ENCODE measurements at regions not wholly inside any gene's neighbourhood (a gene's known extent, or its start where the extent isn't known, plus 50 kb on each side); places are given as distances from the start of the nearest gene placed in this dataset.
A peak's percentile ranks its signal among the peaks of the same experiment; 100 is the strongest.

DNA sequence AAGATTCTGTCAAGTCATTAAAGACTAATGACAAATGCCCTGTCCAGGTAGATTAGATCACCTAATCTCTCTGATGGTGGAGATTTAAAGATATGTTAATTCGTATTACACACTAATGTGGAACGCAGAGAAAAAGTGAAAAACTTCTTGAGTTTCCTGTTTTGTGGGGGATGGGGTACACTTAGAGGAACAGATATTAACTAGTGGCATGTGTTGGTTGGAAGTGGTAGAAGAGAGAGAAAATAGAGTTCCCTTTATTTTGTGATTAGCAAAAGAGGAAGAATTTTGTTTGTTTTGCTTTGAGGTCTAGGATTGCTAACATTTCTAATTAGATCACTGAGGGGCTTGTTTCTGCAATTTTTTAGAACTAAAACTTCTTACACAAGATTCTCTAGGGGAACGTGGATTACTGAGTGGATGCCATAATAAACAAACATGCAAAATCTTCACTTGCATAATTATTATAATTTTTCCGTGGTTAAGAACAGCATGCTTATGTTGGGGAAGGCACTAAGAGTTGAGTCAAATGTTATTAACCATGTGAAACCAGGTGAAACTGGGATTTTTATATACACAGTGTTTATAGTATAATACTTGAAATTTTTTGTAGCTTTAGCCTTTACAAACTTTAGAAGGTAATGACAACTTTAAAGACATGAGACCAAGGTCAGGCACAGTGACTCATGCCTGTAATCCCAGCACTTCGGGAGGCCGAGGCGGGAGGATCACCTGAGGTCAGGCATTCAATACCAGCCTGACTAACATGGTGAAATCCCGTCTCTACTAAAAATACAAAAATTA, 97.4 kb upstream of the STK17B start:
- H3K27ac ChIP-seq, result peak overlapping the region in 9 of 10 donors; percentile 17 to 81 (median 36)
- H3K9me3 ChIP-seq, result no peaks in the 10 kb centered on the region
- peak overlapping the region in 1 of 10 donors; percentile 8 for H3K4me3 ChIP-seq
- H3K4me1 ChIP-seq, result peaks cover 0 to 58% (median 27%) of the 10 kb centered on the region in 9 donors
- 43 to 65% methylated on average over 8 of the region's 8 CpGs for WGBS, 2 donors
- TF ChIP-seq, protein P1, sequence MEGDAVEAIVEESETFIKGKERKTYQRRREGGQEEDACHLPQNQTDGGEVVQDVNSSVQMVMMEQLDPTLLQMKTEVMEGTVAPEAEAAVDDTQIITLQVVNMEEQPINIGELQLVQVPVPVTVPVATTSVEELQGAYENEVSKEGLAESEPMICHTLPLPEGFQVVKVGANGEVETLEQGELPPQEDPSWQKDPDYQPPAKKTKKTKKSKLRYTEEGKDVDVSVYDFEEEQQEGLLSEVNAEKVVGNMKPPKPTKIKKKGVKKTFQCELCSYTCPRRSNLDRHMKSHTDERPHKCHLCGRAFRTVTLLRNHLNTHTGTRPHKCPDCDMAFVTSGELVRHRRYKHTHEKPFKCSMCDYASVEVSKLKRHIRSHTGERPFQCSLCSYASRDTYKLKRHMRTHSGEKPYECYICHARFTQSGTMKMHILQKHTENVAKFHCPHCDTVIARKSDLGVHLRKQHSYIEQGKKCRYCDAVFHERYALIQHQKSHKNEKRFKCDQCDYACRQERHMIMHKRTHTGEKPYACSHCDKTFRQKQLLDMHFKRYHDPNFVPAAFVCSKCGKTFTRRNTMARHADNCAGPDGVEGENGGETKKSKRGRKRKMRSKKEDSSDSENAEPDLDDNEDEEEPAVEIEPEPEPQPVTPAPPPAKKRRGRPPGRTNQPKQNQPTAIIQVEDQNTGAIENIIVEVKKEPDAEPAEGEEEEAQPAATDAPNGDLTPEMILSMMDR (IDR thresholded peaks at IDR 0.05), result no peak
- peaks cover 0 to 83% (median 0%) of the 10 kb centered on the region in 9 donors for H3K36me3 ChIP-seq
- ATAC-seq (peak in 7 of 8 donors; percentile 52 to 76 (median 62)), DNase-seq (no peak)
- intact Hi-C loops (cut with DNase I), result loop anchor here in 1 of 10 donors (5.0 kb wide), 1 partner anchor 36 kb away; no protein-coding TSS in a partner anchor
- no peaks in the 10 kb centered on the region for H3K27me3 ChIP-seq

DNA sequence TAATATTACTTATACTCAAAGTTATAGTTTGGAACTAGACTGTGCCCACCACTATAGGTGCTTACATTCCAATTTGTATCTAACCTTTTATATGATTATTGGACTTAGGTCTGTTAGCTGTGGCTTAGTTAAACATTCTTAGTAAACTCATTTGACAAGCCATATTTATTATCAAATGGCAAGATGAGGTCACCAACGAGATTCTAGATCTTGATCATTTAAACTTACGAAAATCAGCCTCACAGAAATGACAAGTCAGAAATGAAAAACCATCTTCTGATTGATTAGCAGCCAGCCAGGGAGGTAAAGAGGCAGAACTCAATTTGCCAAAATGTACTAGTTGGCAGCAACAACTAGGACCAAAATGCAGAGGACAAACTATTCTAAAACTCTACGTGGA, 100.4 kb upstream of the STK17B start:
- Histone ChIP-seq H3K36me3 (peaks cover 0 to 76% (median 0%) of the 10 kb centered on the region in 9 donors), H3K4me3 (no peak overlapping the region), H3K9me3 (no peaks in the 10 kb centered on the region), H3K4me1 (peaks cover 0 to 68% (median 41%) of the 10 kb centered on the region in 9 donors), H3K27ac (no peak overlapping the region), H3K27me3 (no peaks in the 10 kb centered on the region)
- 94% methylated on average over 3 of the region's 3 CpGs for WGBS, 2 donors
- ATAC-seq, result no peak
- no peak for DNase-seq
- intact Hi-C loops (cut with DNase I), result loop anchor here in 3 of 10 donors (10.0 kb wide), 1 partner anchor 97 kb away; the partner anchor contains the start of gene STK17B (in 3 of the 3)
- TF ChIP-seq, protein P1 (IDR thresholded peaks at IDR 0.05), result no peak

DNA sequence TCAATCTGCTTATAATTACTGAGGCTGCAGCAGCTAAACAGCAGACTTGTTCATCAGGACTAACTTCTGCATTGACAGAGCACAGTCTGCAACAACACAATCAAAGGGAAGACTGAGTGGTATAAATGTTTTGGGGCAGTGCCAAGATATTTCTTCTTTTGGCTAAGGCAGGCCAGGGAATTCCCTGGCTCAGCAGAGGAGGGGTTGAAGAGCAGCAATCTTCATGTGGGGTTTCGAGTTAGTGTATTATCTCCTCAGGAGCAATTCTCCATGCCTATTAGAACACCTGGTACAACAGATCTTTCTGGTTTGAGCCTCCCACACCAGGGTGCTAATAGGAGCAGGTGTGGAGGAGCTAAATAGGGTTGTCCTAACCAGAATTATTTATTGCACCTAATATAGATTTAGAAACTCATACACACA, 103.0 kb upstream of the STK17B start:
- Histone ChIP-seq H3K27ac (peak overlapping the region in 1 of 10 donors; percentile 47), H3K36me3 (peaks cover 0 to 68% (median 0%) of the 10 kb centered on the region in 9 donors), H3K4me1 (peaks cover 0 to 44% (median 17%) of the 10 kb centered on the region in 9 donors), H3K4me3 (no peak overlapping the region), H3K9me3 (no peaks in the 10 kb centered on the region), H3K27me3 (no peaks in the 10 kb centered on the region)
- TF ChIP-seq, protein P1 (IDR thresholded peaks at IDR 0.05), result no peak
- WGBS, 2 donors, result 8 to 14% methylated on average over 1 of the region's 1 CpG
- peak; percentile 68 to 92 (median 85) for ATAC-seq
- intact Hi-C loops (cut with DNase I), result loop anchor here in 3 of 10 donors (10.0 kb wide), 1 partner anchor 100 kb away; the partner anchor contains the start of gene STK17B (in 3 of the 3)
- DNase-seq, result peak in 1 of 2 donors; percentile 48

DNA sequence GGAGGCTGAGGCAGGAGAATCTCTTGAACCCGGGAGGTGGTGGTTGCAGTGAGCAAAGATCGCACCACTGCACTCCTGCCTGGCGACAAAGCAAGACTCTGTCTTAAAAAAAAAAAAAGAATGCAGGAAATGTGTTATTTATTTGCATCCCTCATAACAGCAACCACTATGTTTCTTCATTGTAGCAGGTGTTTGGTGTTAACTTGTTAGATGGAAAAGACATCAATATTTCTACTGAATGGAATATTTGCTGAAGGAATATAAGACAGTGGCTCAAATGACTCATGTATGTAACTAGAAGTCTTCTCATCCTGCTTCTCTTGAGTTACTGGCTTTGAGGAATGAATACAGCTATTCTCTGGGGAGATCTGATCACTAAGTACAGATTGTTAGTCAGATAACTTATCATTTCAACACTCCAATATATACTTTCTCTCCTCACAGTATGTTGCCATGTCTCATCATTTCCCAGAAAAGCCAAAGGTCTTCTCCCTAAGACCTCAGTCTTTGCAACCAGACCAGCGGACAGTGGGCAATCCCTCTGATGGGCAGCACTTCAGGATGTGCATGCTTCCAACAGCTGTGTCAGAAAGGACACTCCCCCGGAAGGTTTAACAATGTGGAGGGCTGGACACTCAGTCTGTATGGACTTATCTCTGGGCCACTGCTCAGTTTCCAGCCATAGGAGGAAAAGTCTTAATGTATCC, 104.4 kb upstream of the STK17B start:
- Histone ChIP-seq H3K27ac (peak overlapping the region in 1 of 10 donors; percentile 61), H3K4me3 (no peak overlapping the region), H3K36me3 (peaks cover 0 to 65% (median 0%) of the 10 kb centered on the region in 9 donors), H3K27me3 (no peaks in the 10 kb centered on the region), H3K4me1 (peaks cover 0 to 35% (median 17%) of the 10 kb centered on the region in 9 donors), H3K9me3 (no peaks in the 10 kb centered on the region)
- 79 to 89% methylated on average over 5 of the region's 5 CpGs for WGBS, 2 donors
- ATAC-seq (peak in 4 of 8 donors; percentile 43 to 65 (median 51)), DNase-seq (no peak)
- TF ChIP-seq, protein P1 (IDR thresholded peaks at IDR 0.05), result no peak
- intact Hi-C loops (cut with DNase I), result loop anchor here in 6 of 10 donors (5.0 to 10.0 kb wide), 3 partner anchors 101 to 198 kb away; partner anchors contain the start of gene STK17B (in 3 of the 6)
